HepG2 (cell line): ENCODE measurements at regions not wholly inside any gene's neighbourhood (a gene's known extent, or its start where the extent isn't known, plus 50 kb on each side); places are given as distances from the start of the nearest gene placed in this dataset.
A peak's percentile ranks its signal among the peaks of the same experiment; 100 is the strongest.

ENCODE experiments used
- ATAC-seq: fragments of 200-7000 bp; cut with Tn5 transposase; 3 replicates; pipeline ENCODE4 v1.9.1; 2020; ENCODE audit warnings: mild to moderate bottlenecking, moderate library complexity
- BruUV-seq: library from RNA; stranded (reverse); fragments of 400-500 nt; replicated peaks from 2 replicates; lab custom pipeline; 2021; lab: Mats Ljungman, UMichigan
- CTCF ChIA-PET: fragments of 300-600 bp; formaldehyde crosslinking; extraction: SDS; loops from one replicate; lab custom pipeline; 2021; ENCODE audit warnings: low total read pairs, inconsistent platforms, low intra/inter-chr PET ratio; lab: Yijun Ruan, JAX
- POLR2A ChIA-PET: fragments of 350-600 bp; sonication (Branson Sonifier 250); formaldehyde crosslinking; loops from one replicate; lab custom pipeline; 2020; ENCODE audit warnings: antibody characterized with exemption, inconsistent platforms; lab: Yijun Ruan, JAX
- DNase-seq: peaks from one replicate; pipeline ENCODE4 v3.0.0-alpha.2; 2015; ENCODE audit warnings: low spot score
- FAIRE-seq: peaks from 3 replicates; lab custom pipeline; 2011; peaks lifted over from hg19 to GRCh38; lab: Jason Lieb, UNC
- H2AFZ ChIP-seq: one replicate; pipeline ENCODE4 v1.6.1; 2011; ENCODE audit warnings: low read length, inconsistent platforms
- H3K27ac ChIP-seq: fragments of 300-600 bp; 3 replicates; pipeline ENCODE4 v1.8.0; 2011; ENCODE audit warnings: mixed run types, mild to moderate bottlenecking, mixed read lengths, low read length, inconsistent platforms; ENCODE audit not compliant: insufficient read depth; ENCODE audit errors: extremely low read length
- H3K27me3 ChIP-seq, 2 experiments: fragments of 200-600 bp in 1 of 2; 2 replicates in 1 of 2; 3 replicates in 1 of 2; pipeline versions ENCODE4 v1.6.0 to v1.8.0; 2011; ENCODE audit warnings: low read length in 2 of 2, mild to moderate bottlenecking in 2 of 2, moderate library complexity in 2 of 2, inconsistent platforms in 1 of 2; ENCODE audit not compliant: insufficient read depth in 2 of 2, control insufficient read depth in 1 of 2
- H3K36me3 ChIP-seq, 2 experiments: fragments of 200-600 bp in 1 of 2; replicated peaks in 1 of 2; 2 replicates in 1 of 2; 3 replicates in 1 of 2; pipeline versions ENCODE4 v1.5.1 to v1.8.0; 2011; ENCODE audit warnings: low read length in 2 of 2, inconsistent platforms in 1 of 2; ENCODE audit not compliant: insufficient read depth in 2 of 2, control insufficient read depth in 1 of 2
- H3K4me1 ChIP-seq: 2 replicates; pipeline ENCODE4 v1.5.1; 2012; ENCODE audit warnings: low read length, inconsistent platforms; ENCODE audit not compliant: insufficient read depth
- H3K4me2 ChIP-seq: 2 replicates; pipeline ENCODE4 v1.6.0; 2011; ENCODE audit warnings: low read depth, low read length, inconsistent platforms
- H3K4me3 ChIP-seq, 3 experiments: fragments of 200-600 bp in 1 of 3; sonication (generic), shearing (Covaris generic) in 1 of 3; replicated peaks in 1 of 3; 2 replicates each; pipeline ENCODE4 v1.5.1; 2011 to 2016; ENCODE audit warnings: low read length in 3 of 3, inconsistent platforms in 2 of 3, low read depth in 2 of 3, mild to moderate bottlenecking in 2 of 3, control low read depth in 1 of 3, mixed read lengths in 1 of 3; ENCODE audit not compliant: insufficient read depth in 1 of 3
- H3K79me2 ChIP-seq: one replicate; pipeline ENCODE4 v1.6.1; 2011; ENCODE audit warnings: low read length, inconsistent platforms; ENCODE audit not compliant: insufficient read depth
- H3K9ac ChIP-seq: 2 replicates; pipeline ENCODE4 v1.6.0; 2011; ENCODE audit warnings: mild to moderate bottlenecking, low read depth, low read length, inconsistent platforms; ENCODE audit not compliant: insufficient read depth
- H3K9me3 ChIP-seq: 2 replicates; pipeline ENCODE4 v1.5.1; 2012; ENCODE audit warnings: mild to moderate bottlenecking, low read length
- H4K20me1 ChIP-seq: 2 replicates; pipeline ENCODE4 v1.6.0; 2011; ENCODE audit warnings: inconsistent platforms, mild to moderate bottlenecking, low read length, moderate library complexity; ENCODE audit not compliant: insufficient read depth
- CERS6 ChIP-seq: sonication (generic); formaldehyde crosslinking; IDR thresholded peaks from 2 replicates; pipeline ENCODE4 v1.5.0; 2020; ENCODE audit warnings: missing genetic modification reagents
- FOXO4 ChIP-seq: sonication (generic); formaldehyde crosslinking; conservative IDR thresholded peaks from 2 replicates; pipeline ENCODE4 v1.8.1; 2023; ENCODE audit warnings: missing genetic modification reagents
- GABPA ChIP-seq, 2 experiments: IDR thresholded peaks; 2 replicates each; pipeline ENCODE4 v1.6.1; 2011 to 2016; ENCODE audit warnings: low read depth in 2 of 2, low read length in 1 of 2, missing biosample characterization in 1 of 2, missing genetic modification characterization in 1 of 2
- KDM3A ChIP-seq: IDR thresholded peaks from 2 replicates; pipeline ENCODE4 v1.6.1; 2018; ENCODE audit warnings: low read depth, missing compliant biosample characterization
- KLF13 ChIP-seq: sonication (generic); formaldehyde crosslinking; IDR thresholded peaks from 2 replicates; pipeline ENCODE4 v1.4.0; 2020; ENCODE audit warnings: mild to moderate bottlenecking, missing genetic modification reagents
- MED8 ChIP-seq: sonication (generic); formaldehyde crosslinking; IDR thresholded peaks from 2 replicates; pipeline ENCODE4 v1.8.1; 2023; ENCODE audit warnings: mild to moderate bottlenecking, missing genetic modification reagents; ENCODE audit not compliant: insufficient replicate concordance
- MEF2D ChIP-seq: sonication (generic); formaldehyde crosslinking; IDR thresholded peaks from 2 replicates; pipeline ENCODE4 v1.5.1; 2020; ENCODE audit warnings: mild to moderate bottlenecking, missing genetic modification reagents
- NFIC ChIP-seq: IDR thresholded peaks from 2 replicates; pipeline ENCODE4 v1.6.1; 2012; ENCODE audit warnings: mild to moderate bottlenecking, low read length, inconsistent platforms
- NFYC ChIP-seq: IDR thresholded peaks from 2 replicates; pipeline ENCODE4 v1.6.1; 2016; ENCODE audit warnings: missing genetic modification reagents, missing compliant biosample characterization
- RBM39 ChIP-seq: fragments of 200-400 bp; formaldehyde crosslinking; IDR thresholded peaks from one replicate; pipeline ENCODE4 v1.6.1; 2018; ENCODE audit warnings: antibody characterized with exemption, mild to moderate bottlenecking, low read depth, low read length; ENCODE audit not compliant: poor library complexity, severe bottlenecking
- REST ChIP-seq, 2 experiments: IDR thresholded peaks; 2 replicates each; pipeline ENCODE4 v1.6.1; 2011 to 2012; ENCODE audit warnings: low read length in 2 of 2, borderline replicate concordance in 1 of 2, low read depth in 1 of 2, mild to moderate bottlenecking in 1 of 2, moderate library complexity in 1 of 2
- SOX5 ChIP-seq: IDR thresholded peaks from 2 replicates; pipeline ENCODE4 v1.6.1; 2016; ENCODE audit warnings: borderline replicate concordance
- SPEN ChIP-seq: sonication (generic); formaldehyde crosslinking; IDR thresholded peaks from 2 replicates; pipeline ENCODE4 v1.5.1; 2020; ENCODE audit warnings: low read depth, mild to moderate bottlenecking, missing genetic modification reagents
- STAT5B ChIP-seq: sonication (generic); formaldehyde crosslinking; IDR thresholded peaks from 2 replicates; pipeline ENCODE4 v1.4.0; 2020; ENCODE audit warnings: missing genetic modification reagents
- ZNF333 ChIP-seq: sonication (generic); formaldehyde crosslinking; IDR thresholded peaks from 2 replicates; pipeline ENCODE4 v1.4.0; 2020; ENCODE audit warnings: mild to moderate bottlenecking, missing genetic modification reagents, borderline replicate concordance
- ZNF644 ChIP-seq: IDR thresholded peaks from 2 replicates; pipeline ENCODE4 v1.6.1; 2016; ENCODE audit warnings: low read depth
- WGBS: methylation state at CpG from one replicate; pipeline ENCODE4 v1.1.6; 2017; ENCODE audit warnings: low lambda C conversion rate; 5-methylcytosine and 5-hydroxymethylcytosine counted together
- in situ Hi-C: cut with HindIII; loops from 2 replicates; pipeline ENCODE4 v1.10.0; 2017; ENCODE audit warnings: low pct_unique_long_range_greater_than_20kb; ENCODE audit not compliant: extremely low pct_ligation_motif_present
- intact Hi-C: fragments of 100-400 bp; cut with micrococcal nuclease; formaldehyde crosslinking; loops from one replicate; pipeline ENCODE4 v1.10.0; 2022; ENCODE audit not compliant: unreplicated experiment

GRCh38 chr6:30806581-30807183 is 62.3 kb upstream of the IER3 start (continued):
- TF ChIP-seq REST (IDR thresholded peaks at IDR 0.05; ENCODE audit: borderline replicate concordance in 1 of 2, low read depth in 1 of 2, low read length in 2 of 2) (no peak), SPEN (CRISPR knock-in tag) (no peak), CERS6 (CRISPR knock-in tag) (no peak), KLF13 (CRISPR knock-in tag) (no peak), RBM39 (no peak), NFYC (CRISPR knock-in tag) (peak; percentile 70)

- TF ChIP-seq MEF2D (CRISPR knock-in tag): no peak
- no peak for TF ChIP-seq NFIC
- TF ChIP-seq MED8 (CRISPR knock-in tag): no peak
- TF ChIP-seq GABPA (IDR thresholded peaks at IDR 0.05; ENCODE audit: low read depth, low read length): peak; percentile 16; the same call in 1 of the 2 replicates
- peak; percentile 72; the same call in 1 of the 2 replicates for TF ChIP-seq GABPA (CRISPR knock-in tag; IDR thresholded peaks at IDR 0.05; ENCODE audit: low read depth)
- no peak for TF ChIP-seq FOXO4 (CRISPR knock-in tag)
- no peak for TF ChIP-seq KDM3A (CRISPR knock-in tag)
- TF ChIP-seq SOX5 (CRISPR knock-in tag): 0 out of 2 replicates have a peak, but pooled peaks have one; percentile 10
- TF ChIP-seq STAT5B (CRISPR knock-in tag): no peak
- no peak for TF ChIP-seq ZNF333
- peak; percentile 43; the same call in 1 of the 2 replicates for TF ChIP-seq ZNF644 (CRISPR knock-in tag)
- Histone ChIP-seq H3K9me3 (no peaks in the 10 kb centered on the region), H3K9ac (no peak overlapping the region), H3K27ac (no peak overlapping the region), H3K4me3 (no peak overlapping the region), H4K20me1 (no peaks in the 10 kb centered on the region), H3K36me3 (no peaks in the 10 kb centered on the region), H2AFZ (no peak overlapping the region), H3K79me2 (no peaks in the 10 kb centered on the region), H3K4me1 (peaks cover 58% of the 10 kb centered on the region), H3K27me3 (no peaks in the 10 kb centered on the region), H3K4me2 (no peak overlapping the region)
- FAIRE-seq (no peak), ATAC-seq (no peak), DNase-seq (no peak)
- in situ Hi-C loops: no loop called here
- CTCF ChIA-PET: no interaction called here
- POLR2A ChIA-PET: interaction anchor here (0.7 to 2.0 kb wide), 3 partner anchors 16 to 55 kb away, joined by 3 to 5 read pairs (median 3); no protein-coding TSS in a partner anchor
- intact Hi-C loops: no loop called here
- 97% methylated on average over 1 of the region's 1 CpG for WGBS
- no TSS peak for BruUV-seq
Observed at GRCh38 chr6:30804333-30804732, 60.0 kb upstream of the IER3 start.
